HCT116 (cell line): ENCODE measurements at regions not wholly inside any gene's neighbourhood (a gene's known extent, or its start where the extent isn't known, plus 50 kb on each side); places are given as distances from the start of the nearest gene placed in this dataset.

Experiments
- ATAC-seq: fragments of 200-7000 bp; cut with Tn5 transposase; 2 replicates; pipeline ENCODE4 v1.9.1; 2020; ENCODE audit warnings: mild to moderate bottlenecking, moderate library complexity
- BruUV-seq: library from RNA; stranded (reverse); fragments of 400-500 nt; replicated peaks from 2 replicates; lab custom pipeline; 2021; lab: Mats Ljungman, UMichigan
- CTCF ChIA-PET: fragments of 300-600 bp; sonication (Branson Sonifier 250); formaldehyde crosslinking; loops from one replicate; lab custom pipeline; 2021; ENCODE audit warnings: antibody characterized with exemption; lab: Charles Lee
- POLR2A ChIA-PET: fragments of 300-600, 350-600 bp; sonication (Branson Sonifier 250); formaldehyde crosslinking; loops from one replicate; lab custom pipeline; 2021; ENCODE audit warnings: antibody characterized with exemption; lab: Charles Lee
- RAD21 ChIA-PET, 2 experiments: fragments of 300-600 bp; sonication (Branson Sonifier 250); formaldehyde crosslinking; loops; one replicate each; lab custom pipeline; 2023; ENCODE audit warnings: low total read pairs in 2 of 2; ENCODE audit not compliant: uncharacterized antibody in 2 of 2, unreplicated experiment in 2 of 2, low non-redundant PET in 1 of 2; lab: Charles Lee
- DNase-seq: peaks from one replicate; pipeline ENCODE4 v3.0.0-alpha.2; 2010; ENCODE audit warnings: low read depth, low spot score
- H2AFZ ChIP-seq: fragments of 200-600 bp; shearing (Covaris generic), sonication (generic); 2 replicates; pipeline ENCODE4 v1.6.1; 2017; ENCODE audit warnings: low read depth, mixed run types, mixed read lengths, antibody characterized with exemption, low read length; ENCODE audit not compliant: poor library complexity, severe bottlenecking
- H3K27ac ChIP-seq: 2 replicates; pipeline ENCODE4 v1.5.1; 2012; ENCODE audit warnings: low read depth, low read length
- H3K27me3 ChIP-seq: fragments of 200-600 bp; sonication (generic); 2 replicates; pipeline ENCODE4 v1.6.1; 2016; ENCODE audit warnings: mixed run types, low read length, mixed read lengths; ENCODE audit not compliant: insufficient read depth
- H3K36me3 ChIP-seq, 2 experiments: fragments of 200-500 bp in 1 of 2; fragments of 200-600 bp in 1 of 2; sonication (Bioruptor generic) in 1 of 2; sonication (generic) in 1 of 2; 2 replicates each; pipeline versions ENCODE4 v1.5.1 to v1.6.1; 2014 to 2016; ENCODE audit warnings: low read length in 2 of 2, inconsistent platforms in 1 of 2, mixed read lengths in 1 of 2, mixed run types in 1 of 2; ENCODE audit not compliant: insufficient read depth in 2 of 2, control insufficient read depth in 1 of 2
- H3K4me1 ChIP-seq, 2 experiments: fragments of 200-600 bp in 1 of 2; sonication (generic) in 1 of 2; 2 replicates each; pipeline versions ENCODE4 v1.5.1 to v1.6.1; 2012 to 2017; ENCODE audit warnings: low read length in 2 of 2, inconsistent platforms in 1 of 2, mild to moderate bottlenecking in 1 of 2, mixed read lengths in 1 of 2, mixed run types in 1 of 2, moderate library complexity in 1 of 2; ENCODE audit not compliant: insufficient read depth in 2 of 2, control insufficient read depth in 1 of 2
- H3K4me2 ChIP-seq: fragments of 200-600 bp; sonication (generic); 2 replicates; pipeline ENCODE4 v1.6.1; 2017; ENCODE audit warnings: mixed run types, low read length, mixed read lengths
- H3K4me3 ChIP-seq, 2 experiments: fragments of 200-600 bp in 1 of 2; sonication (generic) in 1 of 2; replicated peaks in 1 of 2; 2 replicates each; pipeline ENCODE4 v1.5.1; 2011 to 2016; ENCODE audit warnings: low read length in 2 of 2, control low read depth in 1 of 2, low read depth in 1 of 2, mild to moderate bottlenecking in 1 of 2, mixed read lengths in 1 of 2, mixed run types in 1 of 2
- H3K79me2 ChIP-seq: fragments of 200-600 bp; sonication (generic); 2 replicates; pipeline ENCODE4 v1.6.1; 2017; ENCODE audit warnings: mild to moderate bottlenecking, mixed run types, low read length, moderate library complexity, mixed read lengths; ENCODE audit not compliant: insufficient read depth
- H3K9ac ChIP-seq: fragments of 200-600 bp; sonication (generic); 2 replicates; pipeline ENCODE4 v1.6.1; 2016; ENCODE audit warnings: low read length, mixed read lengths
- H3K9me2 ChIP-seq: fragments of 200-600 bp; sonication (generic), shearing (Covaris generic); 2 replicates; pipeline ENCODE4 v1.6.1; 2017; ENCODE audit warnings: mixed run types, mild to moderate bottlenecking, moderate library complexity; ENCODE audit not compliant: insufficient read depth
- H3K9me3 ChIP-seq, 2 experiments: fragments of 200-500 bp in 1 of 2; fragments of 200-600 bp in 1 of 2; sonication (Bioruptor generic) in 1 of 2; sonication (generic) in 1 of 2; 2 replicates each; pipeline ENCODE4 v1.6.1; 2014 to 2017; ENCODE audit warnings: low read length in 2 of 2, mixed read lengths in 2 of 2, inconsistent platforms in 1 of 2, low read depth in 1 of 2, mild to moderate bottlenecking in 1 of 2, mixed run types in 1 of 2, moderate library complexity in 1 of 2; ENCODE audit not compliant: control insufficient read depth in 1 of 2, insufficient read depth in 1 of 2
- H4K20me1 ChIP-seq: fragments of 200-600 bp; sonication (generic), shearing (Covaris generic); 2 replicates; pipeline ENCODE4 v1.6.1; 2017; ENCODE audit warnings: mixed run types, mild to moderate bottlenecking, moderate library complexity; ENCODE audit not compliant: insufficient read depth
- ATF3 ChIP-seq: IDR thresholded peaks from 2 replicates; pipeline ENCODE4 v1.6.1; 2012
- CBX3 ChIP-seq: IDR thresholded peaks from 2 replicates; pipeline ENCODE4 v1.6.1; 2012; ENCODE audit warnings: low read depth
- CTCF ChIP-seq, 3 experiments: fragments of 200-600 bp in 1 of 3; sonication (generic) in 1 of 3; IDR thresholded peaks in 2 of 3; conservative IDR thresholded peaks in 1 of 3; 2 replicates each; pipeline ENCODE4 v1.5.1; 2012 to 2017; ENCODE audit warnings: low read depth in 2 of 3, low read length in 2 of 3, antibody characterized with exemption in 1 of 3, borderline replicate concordance in 1 of 3, control low read depth in 1 of 3, mild to moderate bottlenecking in 1 of 3, mixed read lengths in 1 of 3, mixed run types in 1 of 3, moderate library complexity in 1 of 3; ENCODE audit not compliant: insufficient read depth in 1 of 3
- EGR1 ChIP-seq: IDR thresholded peaks from 2 replicates; pipeline ENCODE4 v1.6.1; 2012; ENCODE audit warnings: low read depth
- ELF1 ChIP-seq: IDR thresholded peaks from 2 replicates; pipeline ENCODE4 v1.6.1; 2012; ENCODE audit warnings: low read depth, borderline replicate concordance
- FOSL1 ChIP-seq: IDR thresholded peaks from 2 replicates; pipeline ENCODE4 v1.6.1; 2012; ENCODE audit warnings: low read depth
- POLR2A ChIP-seq: IDR thresholded peaks from 2 replicates; pipeline ENCODE4 v1.7.0; 2011; ENCODE audit warnings: borderline replicate concordance; ENCODE audit not compliant: insufficient read depth, insufficient read length; ENCODE audit errors: extremely low read depth
- REST ChIP-seq: IDR thresholded peaks from 2 replicates; pipeline ENCODE4 v1.6.1; 2012; ENCODE audit warnings: low read depth
- SRF ChIP-seq: IDR thresholded peaks from 2 replicates; pipeline ENCODE4 v1.6.1; 2012; ENCODE audit warnings: low read depth
- YY1 ChIP-seq: IDR thresholded peaks from 2 replicates; pipeline ENCODE4 v1.6.1; 2011; ENCODE audit warnings: low read length, low read depth, moderate library complexity, mild to moderate bottlenecking; ENCODE audit not compliant: insufficient replicate concordance; ENCODE audit errors: extremely low read depth
- intact Hi-C: fragments of 100-400 bp; cut with micrococcal nuclease; formaldehyde crosslinking; loops from 2 replicates; pipeline ENCODE4 v1.10.0; 2022

- no TSS peak for BruUV-seq
Observed at GRCh38 chr12:127308148-127308547, 958.8 kb upstream of the TMEM132C start.

More at GRCh38 chr12:127308148-127308547, 958.8 kb upstream of the TMEM132C start:
- no peaks in the 10 kb centered on the region for H3K9me3 ChIP-seq
- no peaks in the 10 kb centered on the region for H3K27me3 ChIP-seq
- ChIA-PET POLR2A (no interaction called here), RAD21 (no interaction called here), CTCF (no interaction called here)
- H3K9ac ChIP-seq = no peak overlapping the region
- no peak overlapping the region for H3K27ac ChIP-seq
- intact Hi-C loops = no loop called here
- ATAC-seq (no peak), DNase-seq (no peak)
- no peaks in the 10 kb centered on the region for H3K4me1 ChIP-seq
- no peaks in the 10 kb centered on the region for H3K9me2 ChIP-seq
- H3K4me3 ChIP-seq = no peak overlapping the region
- H4K20me1 ChIP-seq = no peaks in the 10 kb centered on the region
- TF ChIP-seq YY1 (no peak), ELF1 (no peak), FOSL1 (no peak), CBX3 (no peak), CTCF (IDR thresholded peaks at IDR 0.05 in 2 of 3, conservative IDR thresholded peaks at IDR 0.05 in 1 of 3; ENCODE audit: borderline replicate concordance in 1 of 3, insufficient read depth in 1 of 3, low read depth in 2 of 3, low read length in 2 of 3) (no peak), SRF (no peak), ATF3 (no peak), EGR1 (no peak), REST (no peak), POLR2A (no peak)
- H3K36me3 ChIP-seq = no peaks in the 10 kb centered on the region
- H3K4me2 ChIP-seq = no peak overlapping the region
- H2AFZ ChIP-seq = no peak overlapping the region
- H3K79me2 ChIP-seq = no peaks in the 10 kb centered on the region
